ENCODE measurements at regions not wholly inside any gene's neighbourhood (a gene's known extent, or its start where the extent isn't known, plus 50 kb on each side); places are given as distances from the start of the nearest gene placed in this dataset.

- no peak for DNase-seq
These were observed 423.1 kb downstream of the MAFB start for GRCh38 chr20:40265825-40266533.

GRCh38 chr20:40262219-40262618 lies 426.8 kb downstream of the MAFB start:
- no peak for DNase-seq

GRCh38 chr20:40258931-40259330 lies 430.1 kb downstream of the MAFB start:
- DNase-seq = no peak

GRCh38 chr20:40257763-40258162 lies 431.3 kb downstream of the MAFB start:
- DNase-seq = no peak

- DNase-seq = no peak
These were observed 433.7 kb downstream of the MAFB start for GRCh38 chr20:40255365-40255764.

GRCh38 chr20:40254023-40254772 lies 434.8 kb downstream of the MAFB start:
- DNase-seq = no peak

- no peak for DNase-seq
These were observed 437.6 kb downstream of the MAFB start for GRCh38 chr20:40251284-40251932.

- no peak for DNase-seq
These were observed 439.2 kb downstream of the MAFB start for GRCh38 chr20:40249805-40250204.

GRCh38 chr20:40245829-40246228 lies 443.2 kb downstream of the MAFB start:
- DNase-seq = no peak

GRCh38 chr20:40244286-40244685 lies 444.8 kb downstream of the MAFB start:
- DNase-seq = no peak

- no peak for DNase-seq
These were observed 447.3 kb downstream of the MAFB start for GRCh38 chr20:40241596-40242343.

GRCh38 chr20:40238511-40238910 lies 450.5 kb downstream of the MAFB start:
- no peak for DNase-seq

- no peak for DNase-seq
These were observed 454.4 kb downstream of the MAFB start for GRCh38 chr20:40234593-40234992.

- DNase-seq = no peak
These were observed 455.6 kb downstream of the MAFB start for GRCh38 chr20:40233406-40233805.

- DNase-seq = no peak
These were observed 456.3 kb downstream of the MAFB start for GRCh38 chr20:40232756-40233155.

- DNase-seq = no peak
These were observed 456.8 kb downstream of the MAFB start for GRCh38 chr20:40232273-40232672.

GRCh38 chr20:40230486-40230885 lies 458.6 kb downstream of the MAFB start:
- DNase-seq = no peak

GRCh38 chr20:40225596-40225995 lies 463.4 kb downstream of the MAFB start:
- DNase-seq = no peak

- DNase-seq = no peak
These were observed 465.2 kb downstream of the MAFB start for GRCh38 chr20:40223810-40224209.

GRCh38 chr20:40218971-40219370 lies 470.1 kb downstream of the MAFB start:
- DNase-seq = no peak

- no peak for DNase-seq
These were observed 470.6 kb downstream of the MAFB start for GRCh38 chr20:40218316-40218969.

- DNase-seq = no peak
These were observed 481.4 kb downstream of the MAFB start for GRCh38 chr20:40207655-40208054.

- DNase-seq = no peak
These were observed 483.1 kb downstream of the MAFB start for GRCh38 chr20:40205971-40206370.
